ENCODE measurements at regions not wholly inside any gene's neighbourhood (a gene's known extent, or its start where the extent isn't known, plus 50 kb on each side); places are given as distances from the start of the nearest gene placed in this dataset.

- TF ChIP-seq POLR2A (IDR thresholded peaks at IDR 0.05), result no peak
- no peak for TF ChIP-seq CTCF (IDR thresholded peaks at IDR 0.05)
- TF ChIP-seq EP300 (IDR thresholded peaks at IDR 0.05), result no peak
- Histone ChIP-seq H3K4me1 (ENCODE audit: insufficient read depth) (no peaks in the 10 kb centered on the region), H3K9me3 (no peaks in the 10 kb centered on the region), H3K27me3 (no peaks in the 10 kb centered on the region), H3K27ac (no peak overlapping the region), H3K4me3 (no peak overlapping the region), H3K36me3 (no peaks in the 10 kb centered on the region)
- 4 to 6% (median 4%) methylated on average over 9 of the region's 9 CpGs for WGBS, 3 donors
- intact Hi-C loops (cut with DNase I), result no loop called here
- no peak for DNase-seq
Observed at GRCh38 chr11:134734141-134734845, 322.3 kb upstream of the B3GAT1 start.

- intact Hi-C loops (cut with DNase I), result no loop called here
- H3K27ac ChIP-seq, result no peak overlapping the region
- no peaks in the 10 kb centered on the region for H3K4me1 ChIP-seq (ENCODE audit: insufficient read depth)
- H3K4me3 ChIP-seq, result no peak overlapping the region
- H3K36me3 ChIP-seq, result no peaks in the 10 kb centered on the region
- no peaks in the 10 kb centered on the region for H3K9me3 ChIP-seq
- no peak for DNase-seq
- WGBS, 3 donors, result 36 to 55% (median 48%) methylated on average over 9 of the region's 9 CpGs
- H3K27me3 ChIP-seq, result no peaks in the 10 kb centered on the region
- TF ChIP-seq POLR2A (IDR thresholded peaks at IDR 0.05) (no peak), CTCF (IDR thresholded peaks at IDR 0.05) (no peak), EP300 (IDR thresholded peaks at IDR 0.05) (no peak)
Observed at GRCh38 chr11:134733646-134734045, 321.6 kb upstream of the B3GAT1 start.

- H3K4me1 ChIP-seq (ENCODE audit: insufficient read depth), result no peaks in the 10 kb centered on the region
- DNase-seq, result no peak
- no peaks in the 10 kb centered on the region for H3K36me3 ChIP-seq
- TF ChIP-seq POLR2A (IDR thresholded peaks at IDR 0.05), result no peak
- no peak for TF ChIP-seq CTCF (IDR thresholded peaks at IDR 0.05)
- no peak for TF ChIP-seq EP300 (IDR thresholded peaks at IDR 0.05)
- H3K27ac ChIP-seq, result no peak overlapping the region
- no peak overlapping the region for H3K4me3 ChIP-seq
- intact Hi-C loops (cut with DNase I), result no loop called here
- H3K27me3 ChIP-seq, result no peaks in the 10 kb centered on the region
- H3K9me3 ChIP-seq, result no peaks in the 10 kb centered on the region
- WGBS, 3 donors, result 63 to 72% (median 66%) methylated on average over 9 of the region's 9 CpGs
Observed at GRCh38 chr11:134731213-134731961, 319.3 kb upstream of the B3GAT1 start.

- Histone ChIP-seq H3K9me3 (no peaks in the 10 kb centered on the region), H3K4me3 (no peak overlapping the region), H3K27me3 (no peaks in the 10 kb centered on the region), H3K4me1 (ENCODE audit: insufficient read depth) (no peaks in the 10 kb centered on the region), H3K36me3 (no peaks in the 10 kb centered on the region), H3K27ac (no peak overlapping the region)
- no peak for DNase-seq
- TF ChIP-seq POLR2A (IDR thresholded peaks at IDR 0.05) (no peak), EP300 (IDR thresholded peaks at IDR 0.05) (no peak), CTCF (IDR thresholded peaks at IDR 0.05) (no peak)
- 54 to 60% (median 55%) methylated on average over 5 of the region's 5 CpGs for WGBS, 3 donors
- intact Hi-C loops (cut with DNase I), result no loop called here
Observed at GRCh38 chr11:134730561-134731212, 318.6 kb upstream of the B3GAT1 start.
